ENCODE measurements at regions not wholly inside any gene's neighbourhood (a gene's known extent, or its start where the extent isn't known, plus 50 kb on each side); places are given as distances from the start of the nearest gene placed in this dataset.

DNA sequence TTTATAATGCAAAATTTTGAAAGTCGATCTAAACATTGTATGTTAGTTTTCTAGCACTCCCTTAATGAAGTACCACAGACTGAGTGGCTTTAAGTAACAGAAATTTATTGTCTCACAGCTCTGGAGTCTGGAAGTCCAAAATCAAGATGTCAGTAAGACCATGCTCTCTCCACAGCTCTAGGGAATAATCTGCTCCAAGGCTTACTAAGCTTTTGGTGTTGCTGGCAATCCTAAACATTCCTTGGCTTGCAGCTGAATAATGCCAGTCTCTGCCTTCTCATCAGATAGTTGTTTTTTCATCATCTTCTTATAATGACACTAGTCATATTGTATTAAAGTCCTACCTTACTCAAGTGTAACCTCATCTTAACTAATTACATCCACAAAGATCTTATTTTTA, 102.2 kb downstream of the RASSF9 start:
- no peak for TF ChIP-seq POLR2A (IDR thresholded peaks at IDR 0.05)
- TF ChIP-seq, protein P1, sequence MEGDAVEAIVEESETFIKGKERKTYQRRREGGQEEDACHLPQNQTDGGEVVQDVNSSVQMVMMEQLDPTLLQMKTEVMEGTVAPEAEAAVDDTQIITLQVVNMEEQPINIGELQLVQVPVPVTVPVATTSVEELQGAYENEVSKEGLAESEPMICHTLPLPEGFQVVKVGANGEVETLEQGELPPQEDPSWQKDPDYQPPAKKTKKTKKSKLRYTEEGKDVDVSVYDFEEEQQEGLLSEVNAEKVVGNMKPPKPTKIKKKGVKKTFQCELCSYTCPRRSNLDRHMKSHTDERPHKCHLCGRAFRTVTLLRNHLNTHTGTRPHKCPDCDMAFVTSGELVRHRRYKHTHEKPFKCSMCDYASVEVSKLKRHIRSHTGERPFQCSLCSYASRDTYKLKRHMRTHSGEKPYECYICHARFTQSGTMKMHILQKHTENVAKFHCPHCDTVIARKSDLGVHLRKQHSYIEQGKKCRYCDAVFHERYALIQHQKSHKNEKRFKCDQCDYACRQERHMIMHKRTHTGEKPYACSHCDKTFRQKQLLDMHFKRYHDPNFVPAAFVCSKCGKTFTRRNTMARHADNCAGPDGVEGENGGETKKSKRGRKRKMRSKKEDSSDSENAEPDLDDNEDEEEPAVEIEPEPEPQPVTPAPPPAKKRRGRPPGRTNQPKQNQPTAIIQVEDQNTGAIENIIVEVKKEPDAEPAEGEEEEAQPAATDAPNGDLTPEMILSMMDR (IDR thresholded peaks at IDR 0.05), result no peak
